Sigmoid colon (tissue), 4 donors: ENCODE measurements at regions not wholly inside any gene's neighbourhood (a gene's known extent, or its start where the extent isn't known, plus 50 kb on each side); places are given as distances from the start of the nearest gene placed in this dataset.

Source experiments
- EP300 ChIP-seq, 4 donors: sonication (generic); formaldehyde crosslinking; IDR thresholded peaks; one replicate each; pipeline ENCODE4 v1.6.1; 2017; ENCODE audit warnings: antibody characterized with exemption in 4 of 4
- POLR2A ChIP-seq, 2 donors: fragments of 450-650 bp; IDR thresholded peaks; one replicate each; pipeline ENCODE4 v1.6.1; 2016; ENCODE audit warnings: antibody characterized with exemption in 2 of 2, mild to moderate bottlenecking in 2 of 2, moderate library complexity in 2 of 2

- no peak for TF ChIP-seq POLR2A (IDR thresholded peaks at IDR 0.05)
- TF ChIP-seq EP300 (IDR thresholded peaks at IDR 0.05): no peak
These were observed 265.2 kb downstream of the ATG4C start for GRCh38 chr1:63049135-63049534.
